ENCODE measurements at regions not wholly inside any gene's neighbourhood (a gene's known extent, or its start where the extent isn't known, plus 50 kb on each side); places are given as distances from the start of the nearest gene placed in this dataset.

DNA sequence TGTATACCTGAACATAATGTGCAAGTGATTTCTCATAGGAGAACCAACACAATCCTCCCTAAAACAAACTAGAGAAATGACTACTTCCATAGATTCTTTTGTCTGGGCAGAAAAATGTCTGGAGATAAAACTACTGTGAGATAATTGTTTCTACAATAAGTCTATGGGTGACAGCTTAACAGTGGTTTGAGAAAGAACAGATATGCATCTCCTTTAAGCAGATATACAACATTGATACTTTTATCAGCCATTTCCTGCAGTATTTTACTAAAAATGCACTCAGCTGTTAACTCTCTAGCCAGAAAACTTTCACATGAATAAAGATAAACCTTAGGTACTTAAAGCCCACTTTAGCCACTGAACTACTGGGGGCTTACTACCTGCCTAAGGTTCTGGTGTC lies 1132.4 kb downstream of the EFNB2 start:
- no peaks in the 10 kb centered on the region for H3K9me3 ChIP-seq (ENCODE audit: low read length)
- no peaks in the 10 kb centered on the region for H3K4me1 ChIP-seq (ENCODE audit: insufficient read depth, low read length, poor library complexity, severe bottlenecking)
- intact Hi-C loops (cut with micrococcal nuclease; ENCODE audit: unreplicated experiment) = no loop called here
- no TSS peak for BruUV-seq (replicated peaks)
- no peaks in the 10 kb centered on the region for H3K79me2 ChIP-seq (ENCODE audit: insufficient read depth, low read depth, low read length)
- H3K36me3 ChIP-seq (ENCODE audit: insufficient read depth, low read length) = no peaks in the 10 kb centered on the region
- no peak for DNase-seq (ENCODE audit: low spot score)
- no peak for TF ChIP-seq EZH2phosphoT487 (IDR thresholded peaks at IDR 0.05; ENCODE audit: borderline replicate concordance, low read depth, low read length)
- TF ChIP-seq, protein P1, sequence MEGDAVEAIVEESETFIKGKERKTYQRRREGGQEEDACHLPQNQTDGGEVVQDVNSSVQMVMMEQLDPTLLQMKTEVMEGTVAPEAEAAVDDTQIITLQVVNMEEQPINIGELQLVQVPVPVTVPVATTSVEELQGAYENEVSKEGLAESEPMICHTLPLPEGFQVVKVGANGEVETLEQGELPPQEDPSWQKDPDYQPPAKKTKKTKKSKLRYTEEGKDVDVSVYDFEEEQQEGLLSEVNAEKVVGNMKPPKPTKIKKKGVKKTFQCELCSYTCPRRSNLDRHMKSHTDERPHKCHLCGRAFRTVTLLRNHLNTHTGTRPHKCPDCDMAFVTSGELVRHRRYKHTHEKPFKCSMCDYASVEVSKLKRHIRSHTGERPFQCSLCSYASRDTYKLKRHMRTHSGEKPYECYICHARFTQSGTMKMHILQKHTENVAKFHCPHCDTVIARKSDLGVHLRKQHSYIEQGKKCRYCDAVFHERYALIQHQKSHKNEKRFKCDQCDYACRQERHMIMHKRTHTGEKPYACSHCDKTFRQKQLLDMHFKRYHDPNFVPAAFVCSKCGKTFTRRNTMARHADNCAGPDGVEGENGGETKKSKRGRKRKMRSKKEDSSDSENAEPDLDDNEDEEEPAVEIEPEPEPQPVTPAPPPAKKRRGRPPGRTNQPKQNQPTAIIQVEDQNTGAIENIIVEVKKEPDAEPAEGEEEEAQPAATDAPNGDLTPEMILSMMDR (conservative IDR thresholded peaks at IDR 0.05; ENCODE audit: low read length) = no peak
- no peak overlapping the region for H2AFZ ChIP-seq (ENCODE audit: low read length)
- no peaks in the 10 kb centered on the region for H3K9me2 ChIP-seq (ENCODE audit: insufficient read depth, low read length)
- ChIA-PET CTCF (ENCODE audit: unreplicated experiment) (interaction anchor here (0.6 kb wide), 1 partner anchor 107 kb away, joined by 3 read pairs; no protein-coding TSS in a partner anchor), POLR2A (no interaction called here)
- no peak overlapping the region for H3K4me3 ChIP-seq (ENCODE audit: low read depth, low read length, poor library complexity, severe bottlenecking)
- H3K4me2 ChIP-seq (ENCODE audit: low read length) = no peak overlapping the region
- no peaks in the 10 kb centered on the region for H4K20me1 ChIP-seq (ENCODE audit: insufficient read depth, low read length)
- H3K27ac ChIP-seq (ENCODE audit: low read depth, low read length, poor library complexity, severe bottlenecking) = no peak overlapping the region

GRCh38 chr13:105395041-105395440 lies 1140.4 kb downstream of the EFNB2 start:
- TF ChIP-seq EZH2phosphoT487 (IDR thresholded peaks at IDR 0.05; ENCODE audit: borderline replicate concordance, low read depth, low read length) = no peak
- TF ChIP-seq, protein P1 (conservative IDR thresholded peaks at IDR 0.05; ENCODE audit: low read length) = no peak
- Histone ChIP-seq H3K36me3 (ENCODE audit: insufficient read depth, low read length) (no peaks in the 10 kb centered on the region), H3K9me3 (ENCODE audit: low read length) (no peaks in the 10 kb centered on the region), H3K9me2 (ENCODE audit: insufficient read depth, low read length) (no peaks in the 10 kb centered on the region), H3K27ac (ENCODE audit: low read depth, low read length, poor library complexity, severe bottlenecking) (no peak overlapping the region), H3K4me2 (ENCODE audit: low read length) (no peak overlapping the region), H4K20me1 (ENCODE audit: insufficient read depth, low read length) (no peaks in the 10 kb centered on the region), H3K4me1 (ENCODE audit: insufficient read depth, low read length, poor library complexity, severe bottlenecking) (no peaks in the 10 kb centered on the region), H3K79me2 (ENCODE audit: insufficient read depth, low read depth, low read length) (no peaks in the 10 kb centered on the region), H3K4me3 (ENCODE audit: low read depth, low read length, poor library complexity, severe bottlenecking) (no peak overlapping the region), H2AFZ (ENCODE audit: low read length) (no peak overlapping the region)
- intact Hi-C loops (cut with micrococcal nuclease; ENCODE audit: unreplicated experiment) = no loop called here
- no peak for DNase-seq (ENCODE audit: low spot score)
- POLR2A ChIA-PET = no interaction called here
- CTCF ChIA-PET (ENCODE audit: unreplicated experiment) = no interaction called here
- no TSS peak for BruUV-seq (replicated peaks)

DNA sequence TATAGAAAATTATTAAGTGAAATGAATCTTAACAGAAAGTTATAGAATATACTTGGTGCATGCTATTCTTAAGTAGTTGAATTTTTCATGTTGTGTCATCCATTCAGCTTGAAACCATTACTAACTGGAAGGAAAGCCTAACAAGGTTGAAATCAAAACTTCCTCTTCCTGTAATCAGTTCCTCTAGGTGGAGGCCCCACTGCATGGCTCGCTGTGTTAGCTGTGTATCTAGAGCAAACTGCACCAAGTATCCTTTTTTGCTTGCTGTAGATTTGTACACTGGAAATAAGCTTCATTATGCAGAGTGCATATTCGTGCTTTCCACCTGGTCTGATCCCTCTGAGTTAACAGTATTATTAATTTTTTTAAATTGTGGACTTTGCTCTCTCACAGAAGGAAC lies 1146.1 kb downstream of the EFNB2 start:
- DNase-seq (ENCODE audit: low spot score) = no peak
- H3K79me2 ChIP-seq (ENCODE audit: insufficient read depth, low read depth, low read length) = no peaks in the 10 kb centered on the region
- no peak overlapping the region for H3K4me2 ChIP-seq (ENCODE audit: low read length)
- no peaks in the 10 kb centered on the region for H3K4me1 ChIP-seq (ENCODE audit: insufficient read depth, low read length, poor library complexity, severe bottlenecking)
- intact Hi-C loops (cut with micrococcal nuclease; ENCODE audit: unreplicated experiment) = no loop called here
- H3K9me2 ChIP-seq (ENCODE audit: insufficient read depth, low read length) = no peaks in the 10 kb centered on the region
- no peaks in the 10 kb centered on the region for H3K36me3 ChIP-seq (ENCODE audit: insufficient read depth, low read length)
- H4K20me1 ChIP-seq (ENCODE audit: insufficient read depth, low read length) = no peaks in the 10 kb centered on the region
- no peak overlapping the region for H3K27ac ChIP-seq (ENCODE audit: low read depth, low read length, poor library complexity, severe bottlenecking)
- POLR2A ChIA-PET = no interaction called here
- no TSS peak for BruUV-seq (replicated peaks)
- CTCF ChIA-PET (ENCODE audit: unreplicated experiment) = no interaction called here
- no peak overlapping the region for H2AFZ ChIP-seq (ENCODE audit: low read length)
- no peaks in the 10 kb centered on the region for H3K9me3 ChIP-seq (ENCODE audit: low read length)
- TF ChIP-seq EZH2phosphoT487 (IDR thresholded peaks at IDR 0.05; ENCODE audit: borderline replicate concordance, low read depth, low read length) = no peak
- TF ChIP-seq, protein P1 (conservative IDR thresholded peaks at IDR 0.05; ENCODE audit: low read length) = no peak
- H3K4me3 ChIP-seq (ENCODE audit: low read depth, low read length, poor library complexity, severe bottlenecking) = no peak overlapping the region

Data from OCI-LY7 (cell line).